CD4-positive, alpha-beta T cell treated with Interleukin-6 at 100 ng/mL for 8 hours (primary cell): ENCODE measurements at regions not wholly inside any gene's neighbourhood (a gene's known extent, or its start where the extent isn't known, plus 50 kb on each side); places are given as distances from the start of the nearest gene placed in this dataset.

Source experiments
- DNase-seq: peaks from one replicate; pipeline ENCODE4 v3.0.0-alpha.2; 2020; ENCODE audit warnings: mixed read lengths, low spot score

DNA sequence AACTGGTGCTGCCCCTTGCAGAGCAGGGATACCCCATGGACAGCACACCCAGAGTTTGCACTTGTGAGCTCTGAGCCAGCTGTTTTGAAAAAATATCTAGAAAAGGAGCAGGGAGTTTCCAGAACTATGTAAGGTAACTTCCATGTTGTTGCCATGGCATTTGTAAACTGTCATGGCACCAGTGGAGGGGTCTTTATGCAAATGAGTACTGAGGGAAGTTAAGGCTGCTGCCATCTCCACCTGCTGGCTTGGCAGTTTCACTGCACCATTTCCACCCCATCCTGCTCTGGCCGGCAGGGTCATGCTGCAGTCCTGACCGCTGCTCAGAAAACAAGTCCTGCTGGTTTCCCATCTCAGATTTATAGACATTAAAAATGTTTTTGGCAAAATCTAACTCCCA lies 52.3 kb upstream of the SNTG2 start:
- DNase-seq: no peak

DNA sequence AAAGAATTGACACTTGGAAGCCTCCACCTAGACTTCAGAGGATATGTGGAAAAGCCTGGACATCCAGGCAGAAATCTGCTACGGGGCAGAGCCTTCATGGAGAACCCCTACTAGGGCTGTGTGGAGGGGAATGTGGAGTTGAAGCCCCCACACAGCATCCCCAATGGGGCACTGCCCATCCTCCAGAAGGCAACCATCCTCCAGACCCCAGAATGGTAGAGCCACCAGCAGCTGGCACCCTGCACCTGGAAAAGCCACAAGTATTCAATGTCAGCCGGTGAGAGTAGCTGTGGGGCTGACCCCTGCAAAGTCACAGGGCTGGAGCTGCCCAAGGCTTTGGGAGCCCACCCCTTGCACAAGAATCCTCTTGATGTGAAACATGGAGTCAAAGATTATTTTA lies 53.6 kb upstream of the SNTG2 start:
- DNase-seq: no peak

DNA sequence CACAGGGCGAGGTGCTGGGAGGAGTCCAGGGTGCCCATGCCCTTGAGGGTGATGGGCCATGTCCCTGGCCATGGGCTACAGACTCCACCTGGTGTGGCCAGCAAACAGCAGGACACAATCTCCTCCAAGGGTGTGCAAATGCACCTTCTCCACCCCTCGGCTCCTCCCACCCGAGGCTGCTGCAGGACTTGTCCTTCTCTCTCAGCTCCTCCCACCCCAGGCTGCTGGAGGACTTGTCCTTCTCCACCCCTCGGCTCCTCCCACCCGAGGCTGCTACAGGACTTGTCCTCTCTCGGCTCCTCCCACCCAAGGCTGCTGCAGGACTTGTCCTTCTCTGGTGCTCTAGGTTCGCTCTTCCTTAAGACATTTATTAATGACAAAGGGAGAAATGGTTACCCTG lies 57.3 kb upstream of the SNTG2 start:
- DNase-seq: no peak

DNA sequence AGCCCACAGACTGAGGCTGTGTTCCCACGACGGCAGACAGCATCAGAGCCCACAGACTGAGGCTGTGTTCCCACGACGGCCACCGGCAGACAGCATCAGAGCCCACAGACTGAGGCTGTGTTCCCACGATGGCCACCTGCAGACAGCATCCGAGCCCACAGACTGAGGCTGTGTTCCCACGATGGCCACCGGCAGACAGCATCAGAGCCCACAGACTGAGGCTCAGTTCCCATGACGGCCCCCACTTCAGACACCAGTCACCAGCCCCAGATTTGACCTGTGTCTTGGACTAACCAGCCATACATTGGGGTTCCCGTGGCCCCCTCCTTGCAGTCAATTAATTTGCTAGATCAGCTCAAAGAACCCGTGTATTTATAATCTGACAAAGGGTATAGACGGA lies 57.8 kb upstream of the SNTG2 start:
- no peak for DNase-seq

DNA sequence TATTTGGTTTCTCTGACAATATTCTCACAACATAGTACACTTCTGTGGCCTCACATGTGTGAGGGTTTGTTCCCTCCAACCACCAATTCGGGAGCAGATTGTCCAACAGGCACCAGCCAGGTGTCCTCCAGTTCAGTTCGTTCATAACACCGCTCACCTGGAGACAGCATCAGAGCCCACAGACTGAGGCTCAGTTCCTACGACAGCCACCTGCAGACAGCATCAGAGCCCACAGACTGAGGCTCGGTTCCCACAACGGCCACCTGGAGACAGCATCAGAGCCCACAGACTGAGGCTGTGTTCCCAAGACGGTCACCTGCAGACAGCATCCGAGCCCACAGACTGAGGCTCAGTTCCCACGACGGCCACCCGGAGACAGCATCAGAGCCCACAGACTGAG lies 58.2 kb upstream of the SNTG2 start:
- no peak for DNase-seq

DNA sequence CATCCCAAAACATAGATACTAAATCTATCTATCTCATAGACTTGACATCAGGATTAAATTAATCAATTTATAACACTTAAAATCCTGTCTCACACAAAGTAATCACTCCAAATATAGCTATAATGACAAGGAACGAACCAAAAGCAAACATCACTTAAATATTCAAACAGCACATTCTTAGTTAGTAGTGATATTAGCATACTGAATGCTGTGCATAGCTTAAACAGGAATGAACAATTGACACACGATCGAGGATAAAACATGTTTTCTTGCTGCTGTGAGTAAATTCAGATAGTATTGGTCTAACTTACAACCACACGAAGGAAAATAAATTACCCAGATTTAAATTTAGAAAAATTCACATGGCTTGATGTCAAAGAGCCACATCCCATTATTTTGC lies 58.9 kb upstream of the SNTG2 start:
- no peak for DNase-seq

DNA sequence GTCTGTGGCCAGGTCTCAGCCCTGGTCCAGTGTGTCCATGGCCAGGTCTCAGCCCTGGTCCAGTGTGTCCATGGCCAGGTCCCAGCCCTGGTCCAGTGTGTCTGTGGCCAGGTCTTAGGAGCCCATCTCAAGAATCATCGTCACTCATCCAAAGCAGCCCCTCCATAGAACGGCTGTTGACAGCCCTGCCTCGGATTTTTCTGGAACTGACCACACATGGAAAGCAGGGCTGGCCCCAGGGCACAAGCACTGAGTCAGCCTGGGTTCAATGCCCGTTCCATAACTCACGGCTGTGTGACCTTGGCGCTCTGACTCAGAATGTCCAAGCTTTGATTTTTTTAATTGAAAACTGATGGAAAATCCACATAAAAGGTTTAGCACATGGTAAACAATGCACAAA lies 59.9 kb upstream of the SNTG2 start:
- DNase-seq: no peak

DNA sequence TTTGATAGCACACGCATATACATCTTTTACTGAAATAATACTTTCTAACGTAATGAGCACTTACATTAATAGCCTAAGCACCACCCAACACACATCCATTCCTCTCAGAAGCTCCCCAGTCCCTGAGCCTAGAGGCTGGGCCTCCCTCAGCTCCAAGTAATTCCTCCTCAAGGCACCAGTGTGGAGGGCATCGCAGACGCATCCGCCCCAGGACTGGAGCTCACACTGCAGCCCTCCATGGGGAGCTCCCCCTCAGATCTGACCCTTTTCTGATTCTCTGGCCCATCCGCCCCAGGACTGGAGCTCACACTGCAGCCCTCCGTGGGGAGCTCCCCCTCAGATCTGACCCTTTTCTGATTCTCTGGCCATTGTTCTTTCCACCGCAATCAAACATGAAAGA lies 60.4 kb upstream of the SNTG2 start:
- no peak for DNase-seq

DNA sequence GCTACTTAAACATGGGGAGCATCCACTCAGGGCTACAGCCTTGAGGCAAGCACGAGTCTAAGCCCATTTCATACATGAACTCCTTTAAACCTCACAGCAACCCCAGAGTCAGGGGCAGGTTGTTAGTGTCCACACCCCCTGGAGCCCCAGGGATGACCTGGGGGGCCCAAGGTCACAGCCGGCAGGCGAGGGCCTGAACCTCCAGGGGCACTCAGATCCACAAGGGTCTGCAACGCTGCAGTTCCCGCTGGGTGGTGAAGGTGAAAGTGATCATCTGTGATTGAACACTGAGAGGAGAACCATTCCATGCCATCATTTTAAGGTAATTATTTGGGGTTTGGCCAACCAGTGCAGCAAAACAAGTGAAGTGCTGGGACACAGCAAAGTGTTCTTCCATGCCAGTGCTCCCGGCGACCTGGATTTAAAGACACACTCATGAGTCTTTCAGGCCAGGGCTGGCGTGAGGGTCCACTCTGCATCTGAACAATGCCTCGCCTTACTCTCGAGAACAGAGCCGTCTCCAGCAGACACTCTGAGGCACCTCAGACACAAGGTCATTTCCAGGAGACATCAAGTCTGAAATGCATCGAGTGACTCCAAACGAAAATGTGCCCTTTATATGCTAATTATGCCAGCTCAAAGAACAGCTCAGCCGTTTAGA lies 61.6 kb upstream of the SNTG2 start:
- no peak for DNase-seq

DNA sequence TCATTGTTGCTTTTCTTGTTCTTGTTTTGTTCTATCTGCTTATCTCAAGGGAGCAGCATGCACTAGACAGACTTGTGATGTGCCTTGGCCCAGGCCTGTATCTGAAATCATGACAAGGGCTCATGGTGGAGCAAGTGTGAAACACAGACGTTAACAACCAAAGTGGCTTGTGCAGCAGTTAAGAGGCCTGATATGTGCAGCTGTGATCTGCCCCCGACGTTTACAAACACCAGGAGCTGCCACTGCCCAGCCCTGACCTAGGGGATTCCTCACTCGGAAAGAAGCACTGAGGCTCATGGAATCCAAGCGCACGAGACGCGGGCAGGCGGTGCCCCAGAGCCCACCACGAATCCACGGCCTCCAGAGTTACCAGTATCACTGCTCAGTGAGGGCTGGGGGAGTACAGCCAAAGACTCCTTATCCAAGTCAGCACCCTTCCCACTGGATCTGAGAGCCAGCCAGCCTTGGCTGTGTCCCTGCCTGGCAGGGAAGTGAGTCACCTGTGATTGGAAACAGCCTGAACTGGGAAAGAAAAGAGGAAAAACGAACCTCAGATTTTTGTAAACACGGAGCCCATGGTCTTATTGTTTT lies 62.3 kb upstream of the SNTG2 start:
- no peak for DNase-seq

DNA sequence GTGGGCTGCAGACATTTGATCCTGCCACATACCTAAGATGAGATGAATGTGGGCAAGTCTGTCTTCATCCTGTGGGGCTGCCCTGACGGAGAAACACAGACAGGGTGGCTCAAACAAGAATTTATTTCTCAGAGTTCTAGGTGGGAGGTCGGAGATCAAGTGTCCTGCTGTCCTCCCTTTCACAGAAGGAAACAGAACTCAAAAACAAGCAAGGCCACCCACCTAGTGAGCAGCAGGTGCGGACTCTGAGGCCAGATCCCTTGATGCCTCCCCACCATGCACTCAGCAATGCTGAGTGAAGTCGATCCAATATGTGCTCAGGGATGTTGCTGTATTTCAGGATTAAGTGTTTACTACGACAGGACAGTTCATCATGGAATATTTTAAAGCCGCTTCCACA lies 63.0 kb upstream of the SNTG2 start:
- DNase-seq: no peak

DNA sequence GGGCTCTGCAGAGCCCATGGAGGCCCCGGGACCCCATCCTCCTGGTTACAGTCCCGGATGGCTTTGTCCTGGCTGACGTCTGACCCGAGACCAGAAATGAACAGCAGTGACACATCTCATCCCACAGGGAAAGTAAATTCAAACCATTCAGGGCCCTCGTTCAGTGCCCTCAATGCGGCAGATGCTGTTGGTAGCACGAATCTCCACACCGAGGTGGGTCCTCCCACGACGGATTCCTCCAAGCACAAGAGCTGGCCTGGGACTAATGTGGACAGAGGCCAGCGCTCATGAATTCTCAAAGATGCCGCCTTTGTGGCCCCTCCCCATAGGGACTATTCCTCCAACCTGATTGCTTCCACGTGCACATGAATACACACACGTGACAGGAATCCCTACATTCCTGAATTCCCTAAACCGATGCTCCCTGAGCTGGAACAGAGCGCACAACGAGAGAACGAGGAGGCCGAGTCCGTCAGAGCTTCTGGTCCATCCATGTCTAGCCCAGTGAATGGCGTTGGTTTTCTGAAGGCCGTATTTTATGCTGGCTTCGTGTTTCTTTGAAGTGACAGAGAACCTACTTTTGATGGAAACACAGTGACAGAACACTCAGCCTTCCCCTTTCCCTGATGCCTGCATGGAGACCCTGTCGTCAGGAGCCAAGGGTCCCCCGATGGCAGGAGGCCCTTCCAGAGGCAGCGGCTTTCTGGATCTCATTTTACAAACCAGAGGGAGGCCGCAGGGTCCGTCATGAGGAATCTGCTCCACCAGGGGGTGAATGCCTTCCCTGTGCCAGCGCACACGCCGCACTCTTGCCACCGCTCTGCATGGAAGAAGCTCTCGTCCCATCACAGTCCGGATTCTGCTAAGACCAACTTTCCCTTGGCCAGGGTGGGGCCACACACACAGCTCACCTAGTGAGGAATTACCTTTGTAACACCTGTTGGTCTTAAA lies 64.3 kb upstream of the SNTG2 start:
- DNase-seq: no peak

DNA sequence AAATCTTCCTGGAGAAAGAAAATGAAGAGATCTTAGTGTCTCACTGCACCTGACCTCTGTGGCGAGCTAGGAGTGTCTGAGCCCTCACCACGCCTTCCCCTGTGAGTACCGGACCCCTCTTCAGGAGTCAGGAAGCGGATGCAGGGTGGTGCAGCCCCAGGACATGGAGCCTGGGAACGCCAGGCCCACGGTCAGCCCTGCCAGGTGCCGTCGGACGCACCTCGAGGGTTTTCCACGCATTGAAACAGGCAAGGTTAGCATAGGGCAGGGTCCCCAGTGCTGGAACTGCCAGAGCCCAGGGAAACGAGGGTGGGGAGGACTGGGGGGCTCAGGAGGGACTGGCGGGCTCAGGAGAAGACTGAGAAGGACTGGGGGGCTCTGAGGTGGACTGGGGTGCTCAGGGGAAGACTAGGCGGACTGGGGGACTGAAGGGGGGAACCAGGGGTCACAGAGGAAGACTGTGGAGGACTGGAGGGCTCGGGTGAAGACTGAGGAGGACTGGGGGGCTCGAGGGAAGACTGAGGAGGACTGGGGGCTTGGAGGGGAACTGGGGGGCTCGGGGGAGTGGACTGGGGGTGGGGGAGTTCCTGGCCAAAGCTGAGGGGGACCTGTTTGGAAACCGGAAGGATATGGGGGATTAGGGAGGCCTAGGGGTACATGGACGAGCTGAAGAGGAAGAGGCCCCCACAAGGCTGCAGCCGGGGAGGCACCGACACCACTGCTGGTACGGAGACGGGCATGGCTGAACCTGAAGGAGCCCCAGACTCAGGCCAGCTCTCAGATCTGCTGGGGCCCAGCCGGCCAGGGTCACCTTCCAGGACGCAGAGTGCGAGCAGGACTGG lies 65.2 kb upstream of the SNTG2 start:
- no peak for DNase-seq

DNA sequence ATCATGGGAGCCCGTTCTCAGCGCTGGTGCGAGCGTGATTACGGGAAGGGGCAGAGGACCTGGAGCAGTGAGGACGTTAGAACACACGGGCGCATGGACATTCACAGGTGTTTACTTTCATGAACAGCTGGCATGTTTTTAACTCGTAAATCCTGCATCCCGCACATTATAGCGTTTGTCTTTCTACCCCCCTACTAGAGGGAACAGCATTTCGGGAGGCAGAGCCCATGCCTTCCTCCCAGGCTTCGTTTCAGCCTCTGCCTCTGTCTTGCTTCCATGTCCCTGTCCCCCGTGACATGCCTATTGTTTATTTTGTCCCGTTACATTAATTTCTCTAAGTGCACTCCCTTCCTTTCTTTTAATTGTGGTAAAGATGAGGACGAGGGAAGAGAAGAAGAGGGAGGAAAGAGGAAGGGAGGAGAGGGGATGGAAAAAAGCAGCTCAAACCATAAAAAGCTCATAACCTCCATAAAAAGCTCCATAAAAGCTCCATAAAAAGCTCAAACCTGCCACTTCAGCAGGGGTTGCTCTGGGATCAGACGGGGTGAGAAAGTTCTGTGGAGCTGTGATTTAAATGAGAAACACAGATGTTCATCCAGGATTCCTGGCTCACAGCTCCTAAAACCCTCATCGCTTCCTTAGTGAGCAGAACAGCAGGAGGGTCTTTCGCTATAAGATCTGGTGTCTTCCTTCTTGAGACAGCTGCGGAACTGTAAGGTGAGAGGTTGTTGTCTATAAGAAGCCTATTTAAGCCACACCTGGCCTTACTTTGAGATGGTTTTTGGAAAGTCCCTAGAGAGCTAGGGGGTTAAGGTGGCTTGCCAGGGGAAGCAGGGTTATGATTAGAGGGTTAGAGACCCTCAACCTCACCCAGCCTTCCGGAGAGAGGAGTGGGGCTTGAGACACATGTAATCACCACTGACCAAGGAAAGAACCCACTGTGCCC lies 66.6 kb upstream of the SNTG2 start:
- no peak for DNase-seq

DNA sequence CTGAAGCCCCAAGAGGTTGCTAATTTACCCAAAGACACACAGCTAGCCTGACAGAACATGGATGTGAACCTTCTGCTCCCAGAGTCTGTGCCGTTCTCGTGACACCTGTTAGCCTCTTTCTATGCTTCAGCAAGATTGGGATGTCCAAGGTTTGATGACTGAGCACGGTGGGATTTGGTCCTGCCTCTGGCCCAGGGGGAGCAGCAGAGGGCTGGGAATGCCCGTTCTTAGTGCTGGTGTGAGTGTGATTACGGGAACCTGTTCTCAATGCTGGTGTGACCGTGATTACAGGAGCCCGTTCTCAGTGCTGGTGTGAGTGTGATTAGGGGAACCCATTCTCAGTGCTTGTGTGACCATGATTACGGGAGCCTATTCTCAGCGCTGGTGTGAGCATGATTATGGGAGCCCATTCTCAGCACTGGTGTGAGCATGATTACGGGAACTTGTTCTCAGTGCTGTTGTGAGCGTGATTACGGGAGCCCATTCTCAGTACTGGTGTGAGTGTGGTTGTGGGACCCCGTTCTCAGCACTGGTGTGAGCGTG lies 67.3 kb upstream of the SNTG2 start:
- DNase-seq: no peak

DNA sequence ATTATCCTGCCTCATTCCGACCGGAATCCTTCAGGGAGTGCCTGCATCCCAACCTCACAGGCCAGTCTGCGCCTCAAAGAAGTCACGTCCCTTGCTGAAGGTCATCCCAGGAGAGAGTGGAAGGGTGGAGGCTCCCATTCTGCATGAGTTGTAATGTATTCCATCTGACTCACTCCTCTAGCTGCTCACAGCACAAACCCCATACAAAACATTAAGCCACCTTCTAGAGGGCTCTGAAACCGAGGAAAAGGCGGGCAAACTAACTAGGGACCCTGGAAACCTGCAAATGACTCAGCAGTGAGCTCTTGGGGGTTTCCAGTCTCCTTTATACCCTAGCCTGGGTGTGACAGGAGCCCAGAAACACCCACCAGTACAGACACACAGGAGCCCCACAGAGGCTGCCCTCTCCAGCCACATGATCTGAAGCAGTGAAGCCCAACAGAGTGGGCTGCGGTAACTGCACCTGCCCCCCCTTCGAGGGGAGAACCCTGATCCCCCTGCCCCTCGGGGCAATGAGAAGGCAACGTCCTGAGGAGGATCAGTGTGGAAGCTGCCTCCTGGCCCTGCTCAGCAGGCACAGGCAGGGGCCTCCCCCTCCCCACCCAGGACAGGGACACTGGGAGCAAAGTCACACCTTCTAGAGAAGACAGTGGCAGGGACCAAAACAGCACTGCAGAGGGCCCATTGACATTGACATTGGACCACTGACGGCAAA lies 69.3 kb upstream of the SNTG2 start:
- no peak for DNase-seq

DNA sequence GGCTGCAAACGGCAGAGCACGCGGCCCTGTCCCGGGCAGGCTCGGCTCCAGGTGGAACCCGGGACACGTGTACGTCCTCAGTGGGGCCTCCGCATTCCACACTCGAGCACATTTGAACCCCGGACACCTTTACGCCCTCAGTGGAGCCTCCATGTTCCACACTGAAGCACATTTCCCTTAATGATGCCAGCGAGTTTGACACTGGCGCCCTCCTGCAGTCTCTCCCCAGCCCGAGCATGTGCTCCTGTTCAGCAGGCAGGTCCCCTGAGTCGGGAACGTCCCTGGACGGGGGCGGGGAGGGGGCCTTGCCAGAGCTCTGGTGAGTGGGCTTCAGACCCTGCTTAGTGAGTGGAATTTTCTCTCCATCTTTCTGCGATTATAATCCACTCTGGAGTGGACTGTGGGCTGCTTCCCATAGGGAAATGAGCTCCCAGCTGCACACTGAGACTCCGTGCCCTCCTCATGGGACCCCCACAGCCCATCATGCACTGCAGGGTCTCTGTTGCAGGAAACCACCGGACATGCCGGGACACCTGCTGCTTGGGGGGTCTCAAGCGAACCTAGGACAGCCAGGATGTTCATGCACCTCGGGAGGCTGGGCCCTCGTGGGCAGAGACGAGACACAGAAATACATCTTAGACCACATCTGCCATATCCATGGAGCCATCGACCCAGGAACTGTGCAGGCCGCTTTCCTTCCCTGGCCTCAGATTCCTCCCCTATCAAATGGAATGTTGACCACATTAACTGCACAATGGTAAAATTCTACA lies 70.3 kb upstream of the SNTG2 start:
- DNase-seq: no peak

DNA sequence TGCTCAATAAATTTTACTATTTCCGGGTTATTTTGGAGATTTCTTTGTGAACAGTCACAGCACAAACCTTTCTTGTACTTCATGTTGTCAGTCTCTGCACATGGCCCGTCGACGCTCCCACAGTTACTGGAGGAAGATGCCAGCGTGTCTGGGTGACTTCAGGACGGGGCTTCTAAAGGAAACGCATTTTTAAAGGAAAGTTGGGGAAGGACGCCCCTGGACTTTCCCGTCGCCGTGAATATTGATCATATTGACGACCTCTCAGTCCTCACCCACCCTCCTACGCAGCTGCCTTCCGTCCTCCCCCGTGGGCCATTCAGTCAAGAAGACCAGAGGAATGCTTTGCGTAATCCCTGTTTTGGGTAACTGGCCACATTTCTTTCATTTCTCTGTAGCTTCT lies 71.1 kb upstream of the SNTG2 start:
- no peak for DNase-seq

DNA sequence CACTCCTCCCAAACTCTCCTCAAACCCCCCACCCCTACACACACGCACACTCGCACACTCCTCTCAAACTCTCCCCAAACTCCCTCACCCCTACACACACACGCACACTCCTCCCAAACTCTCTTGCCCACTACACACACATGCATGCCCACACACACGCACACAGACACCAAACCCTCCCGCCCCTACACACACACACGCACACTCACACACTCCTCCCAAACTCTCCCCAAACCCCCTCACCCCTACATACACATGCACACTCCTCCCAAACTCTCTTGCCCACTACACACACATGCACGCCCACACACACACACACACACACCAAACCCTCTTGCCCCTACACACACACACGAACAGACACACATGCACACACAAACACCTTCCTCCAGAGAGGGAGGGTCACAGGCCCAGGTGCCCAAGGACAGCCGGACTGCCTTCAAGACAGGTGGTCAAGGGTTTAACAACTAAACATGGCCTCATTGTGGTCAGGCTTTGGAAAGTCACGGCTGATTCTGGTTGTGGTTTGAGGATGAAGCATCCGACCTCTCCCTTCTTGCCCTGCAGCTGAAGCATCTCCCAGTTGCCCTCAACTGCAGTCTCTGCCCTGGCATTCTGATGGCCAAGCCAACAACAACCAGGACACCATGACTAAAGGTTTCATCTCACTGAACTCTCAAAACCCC lies 72.3 kb upstream of the SNTG2 start:
- DNase-seq: no peak
